ENCODE measurements at regions not wholly inside any gene's neighbourhood (a gene's known extent, or its start where the extent isn't known, plus 50 kb on each side); places are given as distances from the start of the nearest gene placed in this dataset.

DNA sequence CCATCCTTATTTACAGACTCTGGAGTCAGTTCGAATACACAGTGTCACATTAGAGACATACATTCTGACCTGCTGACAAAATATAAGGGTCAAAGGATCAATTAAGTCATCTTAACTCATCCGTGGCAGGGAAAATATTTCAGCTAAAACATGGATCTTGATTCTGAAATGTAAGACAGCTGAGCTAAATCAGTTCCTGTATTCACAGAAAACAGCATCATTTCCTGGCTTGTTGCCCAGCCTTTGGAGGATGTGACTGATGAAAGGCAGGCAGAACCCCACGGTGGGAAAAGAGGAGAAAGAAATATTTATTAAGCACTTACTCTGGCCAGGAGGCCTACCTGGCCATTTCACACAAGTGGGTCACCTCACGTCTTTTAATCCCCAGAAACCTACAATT lies 101.9 kb downstream of the GAS2L3 start:
- DNase-seq (ENCODE audit: low spot score in 2 of 2) (no peak), ATAC-seq (no peak)
- Mint-ChIP-seq H3K36me3 (no peaks in the 10 kb centered on the region), H3K27ac (no peak overlapping the region), H3K9me3 (no peaks in the 10 kb centered on the region)

DNA sequence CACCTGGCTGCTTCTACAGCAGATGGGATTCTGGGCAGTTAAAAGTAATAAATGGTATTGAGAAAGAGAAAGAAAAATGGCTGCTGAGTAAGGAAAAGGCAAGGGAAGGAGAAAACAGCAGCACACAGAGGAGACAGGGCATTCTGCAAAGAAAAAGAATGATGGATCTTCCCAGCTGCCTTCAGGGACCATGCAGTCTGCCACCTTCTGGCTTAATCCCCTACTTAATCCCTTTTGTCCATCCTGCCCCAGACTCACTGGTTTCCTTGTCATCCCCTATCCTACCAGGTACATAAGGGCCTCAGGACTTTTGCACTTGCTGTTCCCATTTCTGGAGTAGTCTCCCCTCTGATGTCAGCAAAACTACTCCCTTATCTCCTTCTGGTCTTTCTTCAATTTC lies 107.6 kb downstream of the GAS2L3 start:
- Mint-ChIP-seq H3K27ac (no peak overlapping the region), H3K36me3 (peaks cover 5 to 8% of the 10 kb centered on the region in 2 donors), H3K9me3 (peaks cover 9 to 17% of the 10 kb centered on the region in 2 donors)
- ATAC-seq (no peak), DNase-seq (ENCODE audit: low spot score in 2 of 2) (no peak)

DNA sequence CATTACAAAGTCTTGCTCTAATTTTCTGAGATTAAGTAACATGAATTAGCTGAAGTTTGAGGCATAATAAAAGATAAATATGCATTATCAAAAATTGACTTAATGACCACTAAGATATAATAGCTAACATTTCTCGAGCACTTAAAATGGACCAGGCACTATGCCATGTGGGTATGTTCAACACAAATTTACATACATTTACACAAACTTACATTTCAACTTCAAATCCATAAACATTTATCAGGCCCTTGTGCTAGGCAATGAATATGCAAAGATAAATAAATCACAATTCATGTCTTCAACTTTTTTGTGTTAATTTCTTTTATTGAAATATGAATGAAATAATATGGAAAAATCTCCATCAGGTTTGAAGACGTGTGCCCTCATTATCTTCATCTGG lies 108.7 kb downstream of the GAS2L3 start:
- H3K9me3 Mint-ChIP-seq = peaks cover 12 to 17% of the 10 kb centered on the region in 2 donors

DNA sequence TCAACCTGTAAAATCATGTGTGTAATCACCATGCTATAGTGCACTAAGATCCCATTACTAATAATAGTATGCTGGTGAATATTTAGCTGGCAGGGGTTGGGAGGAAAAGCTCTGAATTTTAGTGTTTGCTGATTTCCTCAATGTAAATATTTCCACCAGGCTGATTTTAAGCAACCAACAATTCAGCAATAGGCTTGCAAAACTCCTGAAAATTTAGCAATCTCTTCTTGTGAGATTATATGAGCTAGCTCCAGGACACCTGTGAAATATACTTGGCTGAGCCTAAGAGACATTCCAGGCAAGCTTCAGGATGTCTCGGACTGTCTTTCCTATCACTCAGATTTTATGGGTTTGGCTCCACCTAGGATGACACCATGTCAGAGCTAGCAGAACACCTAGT lies 106.9 kb upstream of the ANO4 start:
- ATAC-seq (no peak), DNase-seq (ENCODE audit: low spot score in 2 of 2) (no peak)
- H3K36me3 Mint-ChIP-seq = peaks cover 9% of the 10 kb centered on the region in 2 donors
- H3K27ac Mint-ChIP-seq = no peak overlapping the region
- peaks cover 12 to 15% of the 10 kb centered on the region in 2 donors for H3K9me3 Mint-ChIP-seq

More for the DNA sequence above, 108.7 kb downstream of the GAS2L3 start:
- H3K36me3 Mint-ChIP-seq = peaks cover 9% of the 10 kb centered on the region in 2 donors
- H3K27ac Mint-ChIP-seq = no peak overlapping the region
- no peak for DNase-seq (ENCODE audit: low spot score in 2 of 2)
- no peak for ATAC-seq

DNA sequence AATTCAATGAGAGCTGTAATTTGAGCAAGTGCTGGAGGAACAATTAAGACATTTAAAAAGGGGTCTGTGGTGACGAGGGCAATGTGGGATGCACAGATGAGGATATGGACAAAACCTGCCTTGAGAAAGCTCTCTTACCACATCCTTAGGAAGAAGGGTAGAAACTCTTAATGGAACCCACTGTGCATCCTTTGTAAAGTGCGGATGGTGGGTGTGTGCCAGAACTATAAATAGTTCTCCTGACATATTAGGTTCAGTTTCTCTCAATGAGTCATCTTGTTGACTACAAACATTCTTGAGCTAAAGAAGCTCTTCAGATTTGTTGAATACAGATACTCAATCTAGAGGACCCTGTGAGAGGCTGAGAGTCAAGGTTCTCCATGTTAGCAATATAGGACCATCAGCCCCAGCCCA lies 106.1 kb upstream of the ANO4 start:
- peaks cover 11 to 12% of the 10 kb centered on the region in 2 donors for H3K9me3 Mint-ChIP-seq
- DNase-seq (ENCODE audit: low spot score in 2 of 2) (no peak), ATAC-seq (no peak)
- H3K36me3 Mint-ChIP-seq = peaks cover 9% of the 10 kb centered on the region in 2 donors
- H3K27ac Mint-ChIP-seq = no peak overlapping the region

DNA sequence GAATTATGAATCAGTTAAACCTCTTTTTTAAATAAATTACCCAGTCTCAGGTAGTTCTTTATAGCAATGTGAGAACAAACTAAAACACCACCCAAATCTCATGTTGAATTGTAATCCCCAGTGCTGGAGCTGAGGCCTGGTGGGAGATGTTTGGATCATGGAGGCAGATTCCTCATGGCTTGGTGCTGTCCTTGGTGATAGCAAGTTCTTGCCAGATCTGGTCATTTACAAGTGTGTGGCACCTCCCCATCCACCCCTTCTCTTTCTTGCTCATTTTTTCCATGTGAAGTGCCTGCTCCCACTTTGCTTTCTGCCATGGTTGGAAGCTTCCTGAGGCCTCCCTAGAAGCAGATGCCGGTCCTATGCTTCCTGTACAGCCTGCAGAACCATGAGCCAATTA lies 102.1 kb upstream of the ANO4 start:
- ATAC-seq (no peak), DNase-seq (ENCODE audit: low spot score in 2 of 2) (no peak)
- H3K9me3 Mint-ChIP-seq = peaks cover 5 to 6% of the 10 kb centered on the region in 2 donors

DNA sequence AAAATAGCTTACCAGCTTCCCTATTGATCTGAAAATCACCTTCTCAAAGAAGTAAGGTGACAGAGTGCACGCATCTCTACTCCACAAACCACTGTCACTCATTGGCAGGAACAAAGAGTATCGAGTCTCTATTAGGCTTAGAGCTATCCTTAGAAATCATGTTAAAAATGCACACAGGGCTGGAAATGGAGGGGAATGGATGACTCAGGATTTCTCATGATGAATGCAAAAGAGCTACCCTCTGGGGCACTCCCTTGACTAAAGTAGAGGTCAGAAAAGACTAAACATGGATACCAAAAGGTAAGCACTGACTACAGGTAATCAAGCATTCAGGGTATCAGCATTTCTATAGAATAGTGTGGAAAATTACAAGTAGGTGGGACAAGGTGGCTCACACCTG lies 96.1 kb upstream of the ANO4 start:
- H3K9me3 Mint-ChIP-seq = peaks cover 5 to 10% of the 10 kb centered on the region in 2 donors
- ATAC-seq = no peak

More for the DNA sequence above, 102.1 kb upstream of the ANO4 start:
- H3K27ac Mint-ChIP-seq = no peak overlapping the region
- no peaks in the 10 kb centered on the region for H3K36me3 Mint-ChIP-seq

DNA sequence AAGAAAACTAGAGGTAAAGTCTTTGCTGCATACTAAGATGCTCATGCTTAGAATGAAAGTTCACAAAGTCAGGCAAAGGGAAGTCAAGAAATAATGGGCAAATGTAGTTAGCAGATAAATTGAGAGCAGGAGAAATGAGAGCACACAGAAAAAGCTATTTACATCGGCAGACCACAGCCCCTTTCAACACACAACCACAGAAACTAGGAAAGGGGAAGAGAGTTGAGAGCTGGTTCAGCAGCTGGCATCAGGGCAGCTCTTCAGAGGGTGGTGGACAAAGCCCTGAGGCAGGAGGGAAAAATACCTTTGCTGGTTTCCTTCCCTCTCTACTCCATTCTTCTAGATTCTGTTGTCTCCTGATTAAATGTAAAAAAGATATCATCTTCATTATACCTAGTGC lies 95.4 kb upstream of the ANO4 start:
- no peak for DNase-seq (ENCODE audit: low spot score in 2 of 2)
- no peaks in the 10 kb centered on the region for H3K36me3 Mint-ChIP-seq
- peaks cover 5 to 10% of the 10 kb centered on the region in 2 donors for H3K9me3 Mint-ChIP-seq
- ATAC-seq = no peak
- H3K27ac Mint-ChIP-seq = no peak overlapping the region

More for the DNA sequence above, 96.1 kb upstream of the ANO4 start:
- Mint-ChIP-seq H3K27ac (no peak overlapping the region), H3K36me3 (no peaks in the 10 kb centered on the region)
- DNase-seq (ENCODE audit: low spot score in 2 of 2) = no peak

DNA sequence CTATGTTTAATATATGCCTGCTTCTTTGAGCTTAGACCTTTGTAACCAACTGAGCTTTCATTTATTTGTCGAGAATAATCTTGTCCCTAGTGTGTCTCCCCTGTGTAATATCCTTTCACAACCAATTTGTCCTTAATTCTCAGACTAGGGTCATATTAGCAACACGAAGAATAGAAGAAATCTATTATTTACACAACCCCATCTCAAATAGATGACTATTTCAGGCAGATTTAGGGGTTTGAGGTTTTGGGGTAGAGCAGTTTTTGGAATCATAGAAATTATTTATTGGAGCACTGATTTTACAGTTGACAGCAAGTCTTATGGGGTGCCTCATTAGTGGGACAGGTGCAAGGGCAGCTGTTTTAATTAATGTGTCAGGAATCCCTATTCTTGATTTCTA lies 91.2 kb upstream of the ANO4 start:
- Mint-ChIP-seq H3K9me3 (peaks cover 0 to 4% of the 10 kb centered on the region in 2 donors), H3K36me3 (no peaks in the 10 kb centered on the region), H3K27ac (no peak overlapping the region)
- DNase-seq (ENCODE audit: low spot score in 2 of 2) (no peak), ATAC-seq (no peak)

DNA sequence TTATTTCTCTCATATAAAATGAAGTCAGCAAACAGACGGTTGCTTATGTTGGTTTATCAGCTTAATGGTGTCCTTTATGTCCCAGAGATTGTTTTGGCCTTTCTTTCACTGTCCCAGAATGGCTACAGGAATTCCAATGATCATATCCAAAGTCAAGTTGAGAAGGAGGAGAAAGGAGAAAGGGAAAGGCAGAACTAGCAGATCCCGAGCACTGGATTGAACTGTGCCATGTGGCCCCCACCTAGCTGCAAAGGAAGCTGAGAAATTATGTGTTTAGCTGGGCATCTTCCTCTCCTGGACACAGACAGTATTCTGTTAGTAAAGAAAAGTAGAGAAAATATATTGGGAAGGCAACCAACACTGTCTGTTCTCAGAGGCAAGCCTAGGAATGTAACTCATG lies 90.7 kb upstream of the ANO4 start:
- ATAC-seq (no peak), DNase-seq (ENCODE audit: low spot score in 2 of 2) (no peak)
- Mint-ChIP-seq H3K36me3 (no peaks in the 10 kb centered on the region), H3K9me3 (peaks cover 0 to 4% of the 10 kb centered on the region in 2 donors), H3K27ac (no peak overlapping the region)

DNA sequence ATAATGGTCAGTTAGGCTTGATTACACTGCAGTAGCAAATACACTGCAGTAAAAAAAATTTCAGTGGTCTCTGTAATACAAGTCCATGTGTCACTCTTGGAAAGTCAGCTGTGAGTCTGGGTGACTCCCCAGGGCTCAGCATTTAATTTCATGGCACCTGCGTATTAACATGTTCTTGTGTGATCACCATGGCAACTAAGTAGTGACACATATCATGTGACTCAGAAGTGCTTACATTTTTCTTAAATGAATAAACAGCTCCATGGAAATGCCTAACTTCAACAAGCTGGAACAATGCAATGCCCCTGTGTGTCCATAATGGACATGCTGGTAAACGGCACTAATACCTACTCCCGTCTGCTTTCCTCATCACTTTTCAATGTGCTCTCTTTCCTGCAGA lies 88.5 kb upstream of the ANO4 start:
- H3K27ac Mint-ChIP-seq = no peak overlapping the region
- peaks cover 0 to 4% of the 10 kb centered on the region in 2 donors for H3K9me3 Mint-ChIP-seq
- DNase-seq (ENCODE audit: low spot score in 2 of 2) (no peak), ATAC-seq (no peak)
- H3K36me3 Mint-ChIP-seq = no peaks in the 10 kb centered on the region

DNA sequence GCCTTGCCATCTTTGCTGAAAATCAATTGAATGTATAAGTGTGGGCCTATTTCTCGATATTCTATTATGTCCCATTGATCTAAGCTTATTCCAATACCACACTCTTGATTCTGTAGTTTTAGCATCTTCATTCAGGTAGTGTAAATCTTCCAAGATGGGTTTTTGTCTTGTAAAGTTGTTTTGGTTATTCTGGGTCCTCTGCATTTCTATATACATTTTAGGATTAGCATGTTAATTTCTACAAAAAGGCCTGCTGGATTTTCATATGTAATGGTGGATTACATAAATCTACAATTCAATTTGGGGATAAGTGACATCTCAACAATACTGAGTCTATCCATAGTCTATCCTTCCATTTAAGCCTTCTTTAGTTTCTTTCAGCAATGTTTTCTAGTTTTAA lies 86.0 kb upstream of the ANO4 start:
- ATAC-seq (no peak), DNase-seq (ENCODE audit: low spot score in 2 of 2) (no peak)
- Mint-ChIP-seq H3K9me3 (no peaks in the 10 kb centered on the region), H3K36me3 (no peaks in the 10 kb centered on the region), H3K27ac (no peak overlapping the region)

DNA sequence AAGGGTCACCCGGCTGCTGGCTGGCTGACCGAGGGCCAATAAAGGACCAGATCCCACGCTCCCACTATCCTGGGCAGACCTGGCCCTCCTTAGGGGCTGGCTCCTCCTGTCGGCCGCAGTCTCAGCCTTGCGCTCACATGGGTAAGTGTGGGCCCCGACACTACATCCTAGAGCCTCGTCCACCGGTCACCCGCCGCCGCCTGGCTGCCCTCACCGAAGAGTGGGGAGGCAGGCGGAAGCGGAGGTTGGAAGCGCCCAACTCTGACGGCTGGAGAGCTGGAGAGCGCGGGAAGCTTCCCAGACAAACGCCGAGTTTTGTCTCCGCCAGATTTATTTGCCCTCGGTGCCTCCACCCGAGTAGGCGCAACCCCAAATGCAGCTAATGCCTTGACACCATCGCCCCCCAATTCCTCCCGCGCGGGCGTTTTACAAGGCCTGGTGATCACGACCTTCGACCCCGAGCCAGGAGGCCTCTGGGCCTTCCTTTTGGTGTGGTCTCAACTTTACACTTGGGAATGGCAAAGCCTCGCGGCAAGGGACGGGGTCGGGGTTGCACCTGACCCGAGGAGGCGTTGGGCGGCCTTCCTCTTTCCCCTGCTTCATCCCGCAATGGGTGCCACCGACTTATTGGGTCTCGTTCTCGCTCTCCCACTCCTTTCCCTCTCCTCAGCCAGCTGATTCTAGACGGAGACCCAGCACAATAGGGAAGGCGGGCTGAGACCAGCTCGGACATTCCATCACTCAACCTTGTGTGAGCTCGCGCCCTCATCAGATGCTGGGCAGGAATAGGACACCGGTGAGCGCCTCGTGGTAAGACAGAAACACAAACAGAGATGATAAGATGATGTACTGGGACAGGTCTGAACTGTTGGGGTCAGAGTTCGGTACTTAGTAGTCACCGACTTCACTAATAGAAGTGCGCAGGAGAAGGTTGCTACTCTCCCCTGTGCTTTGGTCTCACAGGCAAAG lies 78.3 kb upstream of the ANO4 start:
- no peak overlapping the region for H3K27ac Mint-ChIP-seq
- H3K36me3 Mint-ChIP-seq = no peaks in the 10 kb centered on the region
- DNase-seq (ENCODE audit: low spot score in 2 of 2) = no peak

DNA sequence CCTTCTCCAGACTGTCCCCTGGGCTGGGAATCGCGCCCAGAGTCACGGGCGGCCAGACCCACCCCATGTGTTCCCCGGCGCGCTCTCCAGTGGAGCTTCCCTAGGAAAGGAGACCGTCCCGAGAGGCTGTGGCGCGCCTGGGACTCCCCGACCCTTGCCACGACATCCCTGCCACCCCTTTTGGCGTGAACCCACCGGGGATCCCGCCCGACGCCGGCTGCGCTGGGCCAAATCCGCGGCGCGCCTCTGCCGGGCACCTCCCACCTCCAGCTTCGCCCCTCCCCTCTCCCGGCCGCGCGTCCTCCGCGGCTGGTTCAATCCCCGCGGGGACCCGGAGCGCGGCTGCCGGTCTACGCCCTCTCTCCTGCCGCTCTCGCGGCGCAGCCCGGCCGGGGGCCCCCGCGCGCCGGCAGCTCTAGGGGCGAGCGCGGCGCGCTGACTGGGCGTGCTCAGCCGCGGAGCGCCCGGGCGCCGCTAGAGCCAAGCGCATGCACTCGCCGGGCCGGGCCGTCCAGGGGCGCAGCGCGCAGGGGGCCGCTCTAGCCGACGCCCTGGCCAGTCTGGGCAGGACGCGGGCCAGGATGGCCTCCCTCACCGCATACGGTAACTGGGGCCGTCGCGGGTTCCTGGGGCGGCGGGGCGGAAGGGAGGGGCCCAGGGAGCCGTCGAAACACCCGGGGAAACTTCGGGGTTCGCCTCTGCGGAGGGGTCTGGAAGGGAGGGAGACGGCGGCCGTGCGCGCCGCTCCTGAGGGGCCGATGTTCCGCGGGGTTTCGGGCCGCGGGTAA lies 77.4 kb upstream of the ANO4 start:
- Mint-ChIP-seq H3K27ac (no peak overlapping the region), H3K9me3 (no peaks in the 10 kb centered on the region), H3K36me3 (no peaks in the 10 kb centered on the region)
- ATAC-seq (peak in 1 of 2 donors; percentile 32), DNase-seq (ENCODE audit: low spot score in 2 of 2) (no peak)

More for the DNA sequence above, 78.3 kb upstream of the ANO4 start:
- no peaks in the 10 kb centered on the region for H3K9me3 Mint-ChIP-seq
- no peak for ATAC-seq

DNA sequence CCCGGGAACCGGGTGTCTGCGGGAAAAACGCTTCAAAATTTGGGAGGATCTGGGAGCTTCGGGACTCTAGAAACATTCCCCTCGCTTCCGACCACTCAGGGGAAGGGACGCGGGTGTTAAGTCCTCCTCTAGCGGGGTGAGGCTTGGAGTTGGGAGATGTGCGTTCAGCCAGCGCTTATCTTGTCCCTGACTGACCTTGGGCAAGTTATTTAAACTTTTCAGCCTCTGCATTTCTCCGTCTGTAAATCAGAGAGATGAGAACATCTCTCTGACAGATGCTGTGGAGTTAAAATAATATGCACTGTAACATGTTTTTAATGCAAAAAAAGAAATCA lies 76.9 kb upstream of the ANO4 start:
- Mint-ChIP-seq H3K9me3 (no peaks in the 10 kb centered on the region), H3K27ac (no peak overlapping the region), H3K36me3 (no peaks in the 10 kb centered on the region)
- ATAC-seq (no peak), DNase-seq (ENCODE audit: low spot score in 2 of 2) (no peak)

DNA sequence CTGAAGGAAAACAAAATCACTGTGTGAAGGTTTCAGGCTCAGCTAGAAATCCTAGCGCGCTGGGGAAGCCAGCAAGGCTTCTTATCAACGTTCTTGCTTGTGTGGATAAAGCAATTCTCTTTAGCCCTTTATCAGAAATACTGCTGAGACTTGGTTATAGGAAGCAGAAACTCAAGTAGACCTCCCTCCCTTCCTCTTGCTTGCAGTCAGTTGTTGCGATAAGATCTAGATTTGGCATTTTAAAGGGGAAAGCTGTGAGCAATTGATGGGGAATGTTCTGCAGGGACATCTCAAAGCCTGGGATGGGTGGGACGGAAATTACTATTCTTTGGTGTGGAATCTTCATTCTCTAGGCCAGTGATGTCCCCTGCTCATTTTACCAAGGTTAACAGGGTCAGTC lies 76.4 kb upstream of the ANO4 start:
- no peaks in the 10 kb centered on the region for H3K9me3 Mint-ChIP-seq
- H3K27ac Mint-ChIP-seq = no peak overlapping the region
- H3K36me3 Mint-ChIP-seq = no peaks in the 10 kb centered on the region
- no peak for ATAC-seq
- no peak for DNase-seq (ENCODE audit: low spot score in 2 of 2)

DNA sequence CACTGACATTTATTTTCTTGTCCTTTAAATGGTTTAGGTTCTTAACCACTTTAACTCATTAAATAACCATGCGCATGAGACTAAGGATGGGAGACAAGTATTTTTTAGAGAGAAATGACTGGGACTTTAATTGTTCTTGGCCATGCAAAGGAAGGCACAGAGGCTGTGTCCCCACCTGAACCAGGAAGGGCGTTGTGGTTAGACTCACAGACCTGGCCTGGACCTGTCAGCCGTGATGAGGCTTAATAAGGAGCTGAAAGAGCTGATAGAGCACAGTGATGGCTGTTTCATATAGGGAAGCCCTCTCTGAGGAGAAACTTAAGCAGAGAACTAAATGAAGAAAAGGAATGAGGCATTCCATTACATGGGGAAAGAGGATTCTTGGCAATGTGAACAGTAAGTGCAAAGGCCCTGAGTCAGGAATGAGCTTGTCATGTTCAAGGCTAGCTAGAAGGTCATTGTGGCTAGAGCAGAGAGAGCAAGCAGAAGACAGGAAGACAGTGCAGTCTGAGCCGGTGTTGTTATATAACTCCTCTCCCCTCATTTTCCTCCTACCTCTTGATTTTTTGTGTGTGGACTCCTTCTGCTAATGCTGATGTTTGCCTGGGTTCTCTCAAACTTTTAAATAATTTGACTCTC lies 74.4 kb upstream of the ANO4 start:
- H3K9me3 Mint-ChIP-seq = no peaks in the 10 kb centered on the region
- DNase-seq (ENCODE audit: low spot score in 2 of 2) (no peak), ATAC-seq (no peak)
- H3K27ac Mint-ChIP-seq = no peak overlapping the region
- no peaks in the 10 kb centered on the region for H3K36me3 Mint-ChIP-seq
